Epithelial cell of esophagus (primary cell): ENCODE measurements at regions not wholly inside any gene's neighbourhood (a gene's known extent, or its start where the extent isn't known, plus 50 kb on each side); places are given as distances from the start of the nearest gene placed in this dataset.

Experiments used
- DNase-seq: peaks from one replicate; pipeline ENCODE4 v3.0.0; 2010; ENCODE audit warnings: low read depth
- H3K4me3 ChIP-seq: 2 replicates; pipeline ENCODE4 v1.5.1; 2011; ENCODE audit warnings: mild to moderate bottlenecking, low read length, control low read depth
- CTCF ChIP-seq: IDR thresholded peaks from 2 replicates; pipeline ENCODE4 v1.5.1; 2011; ENCODE audit warnings: low read depth, mild to moderate bottlenecking, low read length, control low read depth, inconsistent platforms; ENCODE audit not compliant: insufficient read depth; ENCODE audit errors: missing control alignments

DNA sequence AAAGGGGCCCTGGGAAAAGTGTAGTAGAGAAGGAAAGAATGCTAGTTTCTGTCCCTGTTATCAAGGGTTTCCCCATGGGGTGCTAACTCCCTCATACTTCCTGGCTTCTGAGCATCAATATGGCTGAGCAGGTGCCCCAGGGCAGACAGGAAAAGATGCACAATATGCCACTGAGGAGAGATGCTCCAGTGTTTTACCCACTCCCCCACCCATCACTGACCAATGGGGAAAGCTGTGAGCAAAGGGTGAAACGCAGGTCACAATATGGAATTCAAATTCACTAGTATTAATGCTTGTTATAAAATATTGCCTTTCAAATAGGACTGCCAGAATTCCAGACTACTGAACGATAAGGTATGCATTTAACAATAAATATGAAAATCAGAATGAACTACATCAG is 187.5 kb upstream of the CTNNB1 start:
- no peak overlapping the region for H3K4me3 ChIP-seq
- no peak for DNase-seq
- no peak for TF ChIP-seq CTCF

DNA sequence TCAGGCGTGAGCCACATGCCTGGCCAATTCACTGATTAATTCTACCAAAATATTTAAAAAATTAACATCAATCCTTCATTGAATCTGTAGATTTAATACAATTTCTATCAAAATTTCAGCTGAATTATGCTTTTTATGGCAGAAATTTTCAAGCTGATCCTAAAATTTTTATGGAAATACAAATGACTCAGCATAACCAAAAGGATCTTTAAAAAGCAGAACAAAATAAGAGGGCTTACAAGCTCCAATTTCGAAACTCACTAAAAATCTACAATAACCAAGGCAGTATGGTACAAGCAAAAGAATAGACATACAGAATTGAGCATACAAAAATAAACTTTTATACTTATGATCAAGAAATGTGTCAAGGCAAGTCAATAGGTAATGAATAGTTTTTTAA is 180.4 kb upstream of the CTNNB1 start:
- no peak overlapping the region for H3K4me3 ChIP-seq
- no peak for TF ChIP-seq CTCF
- DNase-seq: no peak

- H3K4me3 ChIP-seq: no peak overlapping the region
- no peak for TF ChIP-seq CTCF
- DNase-seq: no peak
These were observed 175.1 kb upstream of the CTNNB1 start for GRCh38 chr3:41024031-41024836.

DNA sequence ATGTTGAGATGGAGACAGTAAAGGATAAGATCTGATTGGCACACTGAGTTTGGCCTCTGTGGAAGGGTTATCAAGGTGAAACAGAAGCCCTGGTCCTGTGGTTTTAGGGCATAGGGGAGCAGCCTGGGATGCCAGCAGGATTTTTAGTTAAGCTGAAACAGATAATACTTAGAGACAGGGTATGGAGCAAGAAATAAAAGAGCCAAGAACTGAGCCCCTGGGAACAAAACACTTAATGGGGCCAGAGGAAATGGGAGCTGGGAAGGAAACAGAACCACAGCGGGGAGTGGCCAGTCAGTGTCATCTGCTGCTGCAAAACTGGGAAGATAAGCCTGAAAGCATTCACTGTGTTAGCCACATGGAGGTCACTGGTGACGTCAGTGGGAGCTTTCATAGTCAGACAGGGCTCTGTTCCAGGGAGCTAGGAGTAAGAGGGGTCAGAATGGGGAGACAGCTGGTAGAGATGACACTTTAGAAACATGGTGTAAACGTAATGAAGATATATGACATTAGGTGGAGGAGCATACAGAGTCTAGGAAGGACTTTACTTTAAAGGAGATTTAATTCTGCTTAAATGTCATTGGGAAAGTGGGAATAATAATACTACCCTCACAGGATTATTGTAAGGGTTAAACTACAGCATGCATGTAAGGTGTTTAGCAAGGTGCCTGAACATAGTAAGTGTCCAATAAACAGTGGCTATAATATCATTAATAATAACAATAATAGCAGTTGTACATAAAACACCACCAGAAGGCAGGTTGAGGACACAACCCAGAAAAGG is 172.7 kb upstream of the CTNNB1 start:
- TF ChIP-seq CTCF: no peak
- H3K4me3 ChIP-seq: no peak overlapping the region
- peak; percentile 19 for DNase-seq

DNA sequence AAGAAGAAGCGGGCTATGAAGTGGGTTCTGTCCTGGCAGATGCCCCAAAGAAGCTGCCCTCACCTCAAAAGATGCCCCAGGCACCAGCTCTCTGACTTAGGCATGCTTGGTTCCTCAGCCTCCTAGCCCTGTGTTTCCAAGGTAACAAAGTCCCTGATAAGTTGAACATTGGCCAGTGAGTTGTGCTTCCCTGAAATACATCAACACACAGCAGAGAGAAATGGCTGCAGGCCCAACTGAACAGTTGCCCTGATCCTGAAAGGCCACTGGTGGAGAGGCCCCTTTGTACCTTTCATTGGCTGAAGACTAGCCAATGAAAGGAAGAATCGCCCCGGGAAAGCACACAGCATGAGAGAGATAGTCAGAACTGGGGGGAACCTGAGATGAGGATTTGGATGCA is 169.9 kb upstream of the CTNNB1 start:
- DNase-seq: no peak
- no peak for TF ChIP-seq CTCF
- no peak overlapping the region for H3K4me3 ChIP-seq

- DNase-seq: no peak
- TF ChIP-seq CTCF: no peak
- H3K4me3 ChIP-seq: no peak overlapping the region
These were observed 169.1 kb upstream of the CTNNB1 start for GRCh38 chr3:41030220-41030619.
